ENCODE measurements at regions not wholly inside any gene's neighbourhood (a gene's known extent, or its start where the extent isn't known, plus 50 kb on each side); places are given as distances from the start of the nearest gene placed in this dataset.

GRCh38 chr12:131348646-131349045, 362.2 kb upstream of the SFSWAP start:
- no peak for DNase-seq
- Mint-ChIP-seq H3K4me1 (no peaks in the 10 kb centered on the region), H3K27me3 (peaks cover 15% of the 10 kb centered on the region), H3K4me3 (no peak overlapping the region), H3K9me3 (no peaks in the 10 kb centered on the region), H3K27ac (no peak overlapping the region)
- ATAC-seq, result no peak

- Mint-ChIP-seq H3K9me3 (no peaks in the 10 kb centered on the region), H3K27me3 (peaks cover 15% of the 10 kb centered on the region), H3K27ac (no peak overlapping the region), H3K4me1 (no peaks in the 10 kb centered on the region), H3K4me3 (no peak overlapping the region)
- DNase-seq (no peak), ATAC-seq (no peak)
Measured at GRCh38 chr12:131349397-131350127, 361.3 kb upstream of the SFSWAP start.

GRCh38 chr12:131350943-131351318, 360.0 kb upstream of the SFSWAP start:
- no peak overlapping the region for H3K4me3 Mint-ChIP-seq
- no peak for DNase-seq
- H3K9me3 Mint-ChIP-seq, result no peaks in the 10 kb centered on the region

GRCh38 chr12:131351319-131352028, 359.4 kb upstream of the SFSWAP start:
- no peak for DNase-seq
- no peak for ATAC-seq
- peaks cover 23% of the 10 kb centered on the region for H3K27me3 Mint-ChIP-seq
- H3K27ac Mint-ChIP-seq, result peak overlapping the region in 1 of 2 donors; percentile 90
- no peak overlapping the region for H3K4me3 Mint-ChIP-seq
- no peaks in the 10 kb centered on the region for H3K4me1 Mint-ChIP-seq
- no peaks in the 10 kb centered on the region for H3K9me3 Mint-ChIP-seq

More at GRCh38 chr12:131350943-131351318, 360.0 kb upstream of the SFSWAP start:
- H3K27ac Mint-ChIP-seq, result no peak overlapping the region
- no peaks in the 10 kb centered on the region for H3K4me1 Mint-ChIP-seq
- H3K27me3 Mint-ChIP-seq, result peaks cover 18% of the 10 kb centered on the region
- ATAC-seq, result no peak

GRCh38 chr12:131352296-131352900, 358.5 kb upstream of the SFSWAP start:
- no peak for ATAC-seq
- no peak for DNase-seq
- H3K27me3 Mint-ChIP-seq, result peaks cover 32% of the 10 kb centered on the region
- no peaks in the 10 kb centered on the region for H3K9me3 Mint-ChIP-seq
- H3K4me1 Mint-ChIP-seq, result no peaks in the 10 kb centered on the region
- no peak overlapping the region for H3K27ac Mint-ChIP-seq
- H3K4me3 Mint-ChIP-seq, result no peak overlapping the region

- H3K9me3 Mint-ChIP-seq, result no peaks in the 10 kb centered on the region
Measured at GRCh38 chr12:131353376-131353775, 357.5 kb upstream of the SFSWAP start.

GRCh38 chr12:131353826-131354225, 357.1 kb upstream of the SFSWAP start:
- Mint-ChIP-seq H3K27ac (no peak overlapping the region), H3K9me3 (no peaks in the 10 kb centered on the region), H3K4me1 (no peaks in the 10 kb centered on the region), H3K27me3 (peaks cover 36% of the 10 kb centered on the region), H3K4me3 (no peak overlapping the region)
- no peak for ATAC-seq
- no peak for DNase-seq

More at GRCh38 chr12:131353376-131353775, 357.5 kb upstream of the SFSWAP start:
- DNase-seq (no peak), ATAC-seq (no peak)
- Mint-ChIP-seq H3K4me1 (no peaks in the 10 kb centered on the region), H3K27ac (no peak overlapping the region), H3K4me3 (no peak overlapping the region), H3K27me3 (peaks cover 33% of the 10 kb centered on the region)

GRCh38 chr12:131355361-131356245, 355.3 kb upstream of the SFSWAP start:
- ATAC-seq, result no peak
- peaks cover 37% of the 10 kb centered on the region for H3K27me3 Mint-ChIP-seq
- no peaks in the 10 kb centered on the region for H3K4me1 Mint-ChIP-seq
- H3K4me3 Mint-ChIP-seq, result no peak overlapping the region
- peak overlapping the region in 1 of 2 donors; percentile 4 for H3K27ac Mint-ChIP-seq
- no peaks in the 10 kb centered on the region for H3K9me3 Mint-ChIP-seq
- DNase-seq, result no peak

- Mint-ChIP-seq H3K4me3 (no peak overlapping the region), H3K9me3 (no peaks in the 10 kb centered on the region), H3K4me1 (no peaks in the 10 kb centered on the region), H3K27me3 (peaks cover 39% of the 10 kb centered on the region), H3K27ac (no peak overlapping the region)
- ATAC-seq (no peak), DNase-seq (no peak)
Measured at GRCh38 chr12:131356485-131357184, 354.3 kb upstream of the SFSWAP start.

GRCh38 chr12:131357185-131357747, 353.6 kb upstream of the SFSWAP start:
- no peak for DNase-seq
- H3K4me3 Mint-ChIP-seq, result no peak overlapping the region
- no peak for ATAC-seq
- no peaks in the 10 kb centered on the region for H3K9me3 Mint-ChIP-seq
- peaks cover 39% of the 10 kb centered on the region for H3K27me3 Mint-ChIP-seq
- no peak overlapping the region for H3K27ac Mint-ChIP-seq
- no peaks in the 10 kb centered on the region for H3K4me1 Mint-ChIP-seq

- no peak for DNase-seq
- Mint-ChIP-seq H3K4me3 (no peak overlapping the region), H3K9me3 (no peaks in the 10 kb centered on the region), H3K4me1 (no peaks in the 10 kb centered on the region), H3K27me3 (peaks cover 39% of the 10 kb centered on the region), H3K27ac (no peak overlapping the region)
- ATAC-seq, result no peak
Measured at GRCh38 chr12:131357920-131358319, 353.0 kb upstream of the SFSWAP start.

- Mint-ChIP-seq H3K27me3 (peaks cover 22% of the 10 kb centered on the region), H3K4me1 (no peaks in the 10 kb centered on the region), H3K27ac (no peak overlapping the region), H3K4me3 (no peak overlapping the region), H3K9me3 (no peaks in the 10 kb centered on the region)
- no peak for ATAC-seq
- no peak for DNase-seq
Measured at GRCh38 chr12:131362291-131363211, 348.3 kb upstream of the SFSWAP start.

GRCh38 chr12:131363393-131363792, 347.5 kb upstream of the SFSWAP start:
- no peak for DNase-seq
- Mint-ChIP-seq H3K27me3 (peaks cover 14% of the 10 kb centered on the region), H3K27ac (no peak overlapping the region), H3K4me1 (no peaks in the 10 kb centered on the region), H3K9me3 (no peaks in the 10 kb centered on the region), H3K4me3 (no peak overlapping the region)
- no peak for ATAC-seq
